ENCODE measurements at regions not wholly inside any gene's neighbourhood (a gene's known extent, or its start where the extent isn't known, plus 50 kb on each side); places are given as distances from the start of the nearest gene placed in this dataset.

DNA sequence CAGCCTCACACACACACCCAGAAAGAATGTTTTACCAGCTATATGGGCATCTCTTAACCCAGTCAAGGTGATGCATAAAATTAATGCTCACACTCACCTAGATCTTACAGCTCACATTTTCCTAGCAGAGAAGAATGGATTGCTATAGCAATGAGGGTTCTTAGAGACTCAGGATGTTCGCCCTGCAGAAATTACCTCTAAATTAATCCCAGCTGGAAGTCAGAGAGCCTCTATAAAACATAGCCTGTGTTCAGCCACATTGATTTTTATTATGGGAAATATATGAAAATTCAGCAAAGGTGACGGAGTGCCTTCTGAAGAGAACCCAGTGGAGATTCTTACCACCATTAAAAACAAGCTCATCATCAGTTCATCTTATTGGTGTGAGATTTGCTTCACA lies 528.3 kb upstream of the ZFP42 start:
- H3K36me3 ChIP-seq (ENCODE audit: insufficient read depth, low read length, poor library complexity, severe bottlenecking), result no peaks in the 10 kb centered on the region
- intact Hi-C loops (cut with micrococcal nuclease; ENCODE audit: unreplicated experiment), result no loop called here
- no peak for TF ChIP-seq EZH2 (IDR thresholded peaks at IDR 0.05; ENCODE audit: borderline replicate concordance, low read depth, low read length, poor library complexity, severe bottlenecking)
- TF ChIP-seq, protein P1, sequence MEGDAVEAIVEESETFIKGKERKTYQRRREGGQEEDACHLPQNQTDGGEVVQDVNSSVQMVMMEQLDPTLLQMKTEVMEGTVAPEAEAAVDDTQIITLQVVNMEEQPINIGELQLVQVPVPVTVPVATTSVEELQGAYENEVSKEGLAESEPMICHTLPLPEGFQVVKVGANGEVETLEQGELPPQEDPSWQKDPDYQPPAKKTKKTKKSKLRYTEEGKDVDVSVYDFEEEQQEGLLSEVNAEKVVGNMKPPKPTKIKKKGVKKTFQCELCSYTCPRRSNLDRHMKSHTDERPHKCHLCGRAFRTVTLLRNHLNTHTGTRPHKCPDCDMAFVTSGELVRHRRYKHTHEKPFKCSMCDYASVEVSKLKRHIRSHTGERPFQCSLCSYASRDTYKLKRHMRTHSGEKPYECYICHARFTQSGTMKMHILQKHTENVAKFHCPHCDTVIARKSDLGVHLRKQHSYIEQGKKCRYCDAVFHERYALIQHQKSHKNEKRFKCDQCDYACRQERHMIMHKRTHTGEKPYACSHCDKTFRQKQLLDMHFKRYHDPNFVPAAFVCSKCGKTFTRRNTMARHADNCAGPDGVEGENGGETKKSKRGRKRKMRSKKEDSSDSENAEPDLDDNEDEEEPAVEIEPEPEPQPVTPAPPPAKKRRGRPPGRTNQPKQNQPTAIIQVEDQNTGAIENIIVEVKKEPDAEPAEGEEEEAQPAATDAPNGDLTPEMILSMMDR (conservative IDR thresholded peaks at IDR 0.05; ENCODE audit: low read depth, low read length), result no peak
- H3K4me3 ChIP-seq (ENCODE audit: low read depth, low read length, poor library complexity, severe bottlenecking), result no peak overlapping the region
- no peaks in the 10 kb centered on the region for H3K4me1 ChIP-seq (ENCODE audit: insufficient read depth, low read length, poor library complexity, severe bottlenecking)
- POLR2A ChIA-PET (ENCODE audit: low non-redundant PET), result no interaction called here
- CTCF ChIA-PET, result no interaction called here
- H3K27me3 ChIP-seq (replicated peaks; ENCODE audit: insufficient read depth, low read depth, low read length, poor library complexity), result peaks cover 50% of the 10 kb centered on the region
- no TSS peak for BruUV-seq (replicated peaks)
- H3K27ac ChIP-seq (ENCODE audit: low read depth, low read length, poor library complexity, severe bottlenecking), result no peak overlapping the region
- no peak for DNase-seq (ENCODE audit: low spot score)
- H3K9me3 ChIP-seq (ENCODE audit: low read depth, low read length, poor library complexity, severe bottlenecking), result no peaks in the 10 kb centered on the region

DNA sequence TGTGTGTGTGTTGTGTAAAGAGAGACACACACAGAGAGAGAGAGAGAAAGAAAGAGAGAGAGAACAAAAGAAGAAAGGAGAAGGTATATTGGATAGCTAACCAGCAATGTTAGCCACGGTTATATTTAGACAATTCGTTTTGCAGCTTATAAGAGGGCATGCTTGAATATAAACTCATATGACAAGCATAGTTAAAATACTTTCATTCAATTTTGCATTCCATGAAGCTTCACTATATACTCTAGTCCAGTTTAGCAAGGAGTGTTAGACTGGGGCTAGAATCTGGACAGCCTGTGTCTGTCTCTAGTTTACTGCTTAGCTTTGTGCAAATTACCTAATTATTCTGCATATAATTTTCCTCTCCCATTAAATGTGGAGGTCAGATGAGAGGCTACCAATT lies 525.9 kb upstream of the ZFP42 start:
- no peak overlapping the region for H3K27ac ChIP-seq (ENCODE audit: low read depth, low read length, poor library complexity, severe bottlenecking)
- DNase-seq (ENCODE audit: low spot score), result no peak
- POLR2A ChIA-PET (ENCODE audit: low non-redundant PET), result no interaction called here
- H3K4me1 ChIP-seq (ENCODE audit: insufficient read depth, low read length, poor library complexity, severe bottlenecking), result no peaks in the 10 kb centered on the region
- CTCF ChIA-PET, result no interaction called here
- no peaks in the 10 kb centered on the region for H3K9me3 ChIP-seq (ENCODE audit: low read depth, low read length, poor library complexity, severe bottlenecking)
- H3K4me3 ChIP-seq (ENCODE audit: low read depth, low read length, poor library complexity, severe bottlenecking), result no peak overlapping the region
- no peaks in the 10 kb centered on the region for H3K36me3 ChIP-seq (ENCODE audit: insufficient read depth, low read length, poor library complexity, severe bottlenecking)
- no TSS peak for BruUV-seq (replicated peaks)
- intact Hi-C loops (cut with micrococcal nuclease; ENCODE audit: unreplicated experiment), result no loop called here
- no peak for TF ChIP-seq EZH2 (IDR thresholded peaks at IDR 0.05; ENCODE audit: borderline replicate concordance, low read depth, low read length, poor library complexity, severe bottlenecking)
- TF ChIP-seq, protein P1 (conservative IDR thresholded peaks at IDR 0.05; ENCODE audit: low read depth, low read length), result no peak
- peaks cover 36% of the 10 kb centered on the region for H3K27me3 ChIP-seq (replicated peaks; ENCODE audit: insufficient read depth, low read depth, low read length, poor library complexity)

DNA sequence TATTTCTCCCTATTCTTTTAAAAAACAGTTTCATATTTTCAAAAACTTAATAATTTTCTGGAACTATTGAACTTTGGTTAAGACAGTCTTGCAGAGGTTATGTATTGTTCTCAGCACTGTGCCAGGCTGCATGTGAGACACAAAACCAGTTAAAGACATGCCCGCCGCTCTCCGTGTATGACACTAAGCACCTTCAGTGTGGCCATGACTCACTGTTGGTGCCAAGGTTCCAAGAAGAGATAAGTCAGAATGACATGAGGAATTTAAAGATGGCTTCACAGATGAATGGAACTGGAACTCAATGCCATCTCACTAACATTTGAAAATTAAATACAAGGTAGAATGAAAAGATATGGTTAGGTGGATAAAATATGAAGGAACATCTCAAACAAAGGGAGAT lies 525.5 kb upstream of the ZFP42 start:
- Histone ChIP-seq H3K4me1 (ENCODE audit: insufficient read depth, low read length, poor library complexity, severe bottlenecking) (no peaks in the 10 kb centered on the region), H3K27me3 (replicated peaks; ENCODE audit: insufficient read depth, low read depth, low read length, poor library complexity) (peaks cover 36% of the 10 kb centered on the region), H3K9me3 (ENCODE audit: low read depth, low read length, poor library complexity, severe bottlenecking) (no peaks in the 10 kb centered on the region), H3K4me3 (ENCODE audit: low read depth, low read length, poor library complexity, severe bottlenecking) (no peak overlapping the region), H3K27ac (ENCODE audit: low read depth, low read length, poor library complexity, severe bottlenecking) (no peak overlapping the region), H3K36me3 (ENCODE audit: insufficient read depth, low read length, poor library complexity, severe bottlenecking) (no peaks in the 10 kb centered on the region)
- CTCF ChIA-PET, result no interaction called here
- intact Hi-C loops (cut with micrococcal nuclease; ENCODE audit: unreplicated experiment), result no loop called here
- no peak for DNase-seq (ENCODE audit: low spot score)
- BruUV-seq (replicated peaks), result no TSS peak
- POLR2A ChIA-PET (ENCODE audit: low non-redundant PET), result no interaction called here
- TF ChIP-seq EZH2 (IDR thresholded peaks at IDR 0.05; ENCODE audit: borderline replicate concordance, low read depth, low read length, poor library complexity, severe bottlenecking), result no peak
- TF ChIP-seq, protein P1 (conservative IDR thresholded peaks at IDR 0.05; ENCODE audit: low read depth, low read length), result no peak

All from A673 (cell line).